WI38 (cell line): ENCODE measurements at regions not wholly inside any gene's neighbourhood (a gene's known extent, or its start where the extent isn't known, plus 50 kb on each side); places are given as distances from the start of the nearest gene placed in this dataset.

Source experiments
- H3K4me3 ChIP-seq: 2 replicates; pipeline ENCODE4 v1.5.1; 2011; ENCODE audit warnings: low read depth, mild to moderate bottlenecking, control low read depth, low read length
- TF ChIP-seq, protein P1 (sequence below): IDR thresholded peaks from 2 replicates; pipeline ENCODE4 v1.5.1; 2012; ENCODE audit warnings: low read depth, mild to moderate bottlenecking, control low read depth, low read length

DNA sequence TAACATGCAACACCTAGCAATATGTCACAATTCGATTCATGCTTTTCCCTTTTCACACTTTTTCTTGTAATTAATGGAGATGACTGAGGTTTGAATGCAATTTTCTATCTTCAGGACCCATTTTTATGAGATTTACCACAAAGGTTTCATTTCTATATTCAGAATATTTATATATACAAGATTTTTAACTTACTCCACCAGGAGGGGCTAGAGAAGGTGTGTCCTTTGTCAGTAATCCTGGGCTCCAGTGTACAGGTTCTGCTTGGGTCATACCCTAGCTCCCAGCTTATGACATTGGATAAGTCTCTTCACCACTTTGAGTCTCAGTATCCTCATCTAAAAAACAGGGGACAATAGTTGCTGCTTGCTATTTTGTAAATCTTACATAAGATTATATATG, 95.7 kb upstream of the SLC24A5 start:
- no peak overlapping the region for H3K4me3 ChIP-seq
- TF ChIP-seq, protein P1, sequence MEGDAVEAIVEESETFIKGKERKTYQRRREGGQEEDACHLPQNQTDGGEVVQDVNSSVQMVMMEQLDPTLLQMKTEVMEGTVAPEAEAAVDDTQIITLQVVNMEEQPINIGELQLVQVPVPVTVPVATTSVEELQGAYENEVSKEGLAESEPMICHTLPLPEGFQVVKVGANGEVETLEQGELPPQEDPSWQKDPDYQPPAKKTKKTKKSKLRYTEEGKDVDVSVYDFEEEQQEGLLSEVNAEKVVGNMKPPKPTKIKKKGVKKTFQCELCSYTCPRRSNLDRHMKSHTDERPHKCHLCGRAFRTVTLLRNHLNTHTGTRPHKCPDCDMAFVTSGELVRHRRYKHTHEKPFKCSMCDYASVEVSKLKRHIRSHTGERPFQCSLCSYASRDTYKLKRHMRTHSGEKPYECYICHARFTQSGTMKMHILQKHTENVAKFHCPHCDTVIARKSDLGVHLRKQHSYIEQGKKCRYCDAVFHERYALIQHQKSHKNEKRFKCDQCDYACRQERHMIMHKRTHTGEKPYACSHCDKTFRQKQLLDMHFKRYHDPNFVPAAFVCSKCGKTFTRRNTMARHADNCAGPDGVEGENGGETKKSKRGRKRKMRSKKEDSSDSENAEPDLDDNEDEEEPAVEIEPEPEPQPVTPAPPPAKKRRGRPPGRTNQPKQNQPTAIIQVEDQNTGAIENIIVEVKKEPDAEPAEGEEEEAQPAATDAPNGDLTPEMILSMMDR, result no peak

DNA sequence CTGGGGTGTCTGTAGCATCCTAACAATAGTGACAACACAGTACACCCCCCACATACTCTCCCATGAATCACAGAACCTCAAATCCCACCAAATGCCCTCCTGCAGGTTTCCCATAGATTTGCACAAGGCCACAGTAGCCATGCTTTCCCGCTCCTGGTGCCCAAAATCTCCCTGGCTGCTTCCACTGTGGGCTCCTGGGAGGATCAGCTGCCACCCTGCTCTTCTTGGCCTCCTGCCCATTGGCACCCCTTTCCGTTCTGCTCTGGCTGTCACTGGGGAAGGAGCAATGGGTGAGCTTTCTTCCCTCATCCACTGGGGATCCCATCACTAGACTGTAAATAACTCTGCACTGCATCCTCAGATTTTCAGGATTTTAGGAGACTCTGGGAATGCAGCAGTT, 92.1 kb upstream of the SLC24A5 start:
- no peak overlapping the region for H3K4me3 ChIP-seq
- TF ChIP-seq, protein P1, result no peak

DNA sequence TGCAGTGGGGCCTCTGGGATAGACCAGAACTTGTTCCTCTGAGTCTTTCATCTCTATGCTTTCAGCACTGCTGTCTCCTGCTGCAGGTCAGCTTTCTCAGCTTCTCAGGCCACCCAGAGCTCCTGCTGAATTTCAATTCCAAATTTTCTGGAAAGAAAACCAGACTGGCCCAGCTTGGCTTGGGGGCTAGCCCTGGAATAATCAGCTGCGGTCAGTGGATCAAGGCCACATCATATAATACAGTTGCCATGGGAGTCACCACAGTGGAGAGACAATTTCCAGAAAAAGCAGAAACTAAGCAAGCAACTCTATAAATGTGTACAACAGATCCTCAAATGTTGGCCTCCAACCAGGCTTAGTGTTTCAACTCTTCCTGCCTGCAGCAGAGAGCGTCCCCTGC, 91.1 kb upstream of the SLC24A5 start:
- H3K4me3 ChIP-seq, result no peak overlapping the region
- TF ChIP-seq, protein P1, result no peak

DNA sequence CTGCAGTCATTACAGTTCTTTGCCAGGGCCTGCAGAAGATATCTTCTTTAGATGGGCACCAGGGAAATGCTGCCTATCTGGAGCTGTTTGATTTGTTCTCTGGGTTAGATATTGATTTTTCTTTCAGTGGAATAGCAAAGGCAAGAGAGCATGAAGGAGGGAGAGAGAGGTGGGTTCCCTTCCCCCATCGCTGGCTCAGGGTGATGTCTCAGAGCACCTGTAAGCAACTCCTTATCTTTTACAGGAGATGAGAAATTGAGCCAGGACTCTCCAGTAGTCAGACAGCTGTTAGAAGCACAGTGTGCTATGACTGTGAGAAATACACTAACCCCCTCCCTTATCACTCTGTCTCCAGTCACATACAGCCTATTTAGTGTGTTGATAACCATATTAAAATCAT, 89.3 kb upstream of the SLC24A5 start:
- TF ChIP-seq, protein P1, result no peak
- no peak overlapping the region for H3K4me3 ChIP-seq

DNA sequence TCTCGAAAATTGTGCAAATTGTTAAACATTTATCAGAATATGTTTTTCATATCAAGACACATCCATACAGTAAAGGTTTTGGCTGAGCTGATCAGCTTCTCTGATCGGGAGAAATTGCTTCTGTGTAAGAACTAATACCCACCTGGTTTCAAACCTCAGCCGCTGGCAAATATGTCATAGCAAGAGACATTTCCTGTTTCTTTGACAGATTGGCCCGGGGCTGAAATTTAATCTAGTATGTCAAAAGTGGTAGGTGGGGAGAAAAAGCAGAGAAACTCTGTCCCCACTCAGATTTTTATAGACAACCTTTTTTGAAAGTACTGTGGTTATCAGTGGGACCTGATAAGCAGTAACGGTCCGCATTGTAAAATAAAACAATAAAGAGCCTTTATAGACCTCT, 88.8 kb upstream of the SLC24A5 start:
- TF ChIP-seq, protein P1, result no peak
- no peak overlapping the region for H3K4me3 ChIP-seq

DNA sequence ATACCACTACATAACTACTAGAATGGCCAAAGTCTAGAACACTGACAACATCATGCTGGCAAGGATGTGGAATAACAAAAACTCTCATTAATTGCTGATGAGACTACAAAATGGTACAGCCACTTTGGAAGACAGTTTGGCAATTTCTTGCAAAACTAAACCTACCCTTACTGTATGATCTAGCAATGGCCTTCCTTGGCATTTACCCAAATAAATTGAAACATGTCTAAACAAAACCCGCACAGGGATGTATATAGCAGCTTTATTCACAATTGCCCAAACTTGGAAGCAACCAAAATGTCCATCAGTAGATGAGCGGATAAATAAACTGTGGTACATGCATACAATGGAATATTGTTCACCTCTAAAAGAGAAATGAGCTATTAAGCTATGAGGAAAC, 87.9 kb upstream of the SLC24A5 start:
- no peak overlapping the region for H3K4me3 ChIP-seq
- TF ChIP-seq, protein P1, result no peak

DNA sequence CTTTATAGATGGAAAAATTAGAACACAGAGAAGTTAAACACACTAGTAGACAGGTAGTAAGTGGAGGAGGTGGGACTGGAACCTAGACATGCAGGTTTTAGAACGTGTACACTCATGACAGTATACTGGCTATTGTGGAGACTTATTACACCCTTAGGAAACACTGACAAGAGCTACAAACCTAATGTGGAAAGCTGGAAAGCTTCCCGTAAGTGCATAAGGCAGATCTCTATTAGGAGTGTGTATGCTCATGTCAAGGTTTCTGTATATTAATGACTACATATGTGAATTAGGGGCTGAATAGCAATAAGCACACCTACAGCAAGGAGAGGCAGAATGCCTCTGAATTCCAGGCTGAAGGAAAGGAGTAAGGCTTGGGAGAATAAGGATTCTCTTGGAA, 82.6 kb upstream of the SLC24A5 start:
- no peak overlapping the region for H3K4me3 ChIP-seq
- TF ChIP-seq, protein P1, result no peak
